ENCODE measurements at regions not wholly inside any gene's neighbourhood (a gene's known extent, or its start where the extent isn't known, plus 50 kb on each side); places are given as distances from the start of the nearest gene placed in this dataset.
"Not testable (repeated sequence)": the region's sequence is repeated elsewhere in the genome, so short reads cannot be mapped to it uniquely, and the experiment has no call there.

- not testable (repeated sequence) for DNase-seq
These were observed 55.3 kb upstream of the THOC2 start for GRCh38 chrX:123788193-123788592.

- no peak for DNase-seq
These were observed 55.9 kb upstream of the THOC2 start for GRCh38 chrX:123788744-123789143.

- no peak for DNase-seq
These were observed 62.1 kb upstream of the XIAP start for GRCh38 chrX:123797543-123798447.

GRCh38 chrX:123798706-123799430, 61.0 kb upstream of the XIAP start:
- DNase-seq = peak; percentile 1

- no peak for DNase-seq
These were observed 58.0 kb upstream of the XIAP start for GRCh38 chrX:123801901-123802300.

GRCh38 chrX:123803331-123803983, 56.4 kb upstream of the XIAP start:
- peak; percentile 43 for DNase-seq

- DNase-seq = not testable (repeated sequence)
These were observed 55.9 kb upstream of the XIAP start for GRCh38 chrX:123803984-123804365.

- no peak for DNase-seq
These were observed 51.9 kb upstream of the XIAP start for GRCh38 chrX:123807835-123808416.

- DNase-seq = no peak
These were observed 49.9 kb upstream of the XIAP start for GRCh38 chrX:123809854-123810375.

Data from eye (tissue), 1 donor.